Left ventricle myocardium inferior (tissue), 1 donor: ENCODE measurements at regions not wholly inside any gene's neighbourhood (a gene's known extent, or its start where the extent isn't known, plus 50 kb on each side); places are given as distances from the start of the nearest gene placed in this dataset.
A peak's percentile ranks its signal among the peaks of the same experiment; 100 is the strongest.

Experiments
- DNase-seq: peaks from one replicate; pipeline ENCODE4 v3.0.0-alpha.2; 2020
- H3K27ac ChIP-seq: fragments of 200-600 bp; replicated peaks from 2 replicates; pipeline ENCODE4 v1.8.0; 2021
- H3K27me3 ChIP-seq: fragments of 200-600 bp; 2 replicates; pipeline ENCODE4 v1.8.0; 2021; ENCODE audit warnings: low read depth
- H3K36me3 ChIP-seq: fragments of 200-600 bp; 2 replicates; pipeline ENCODE4 v1.8.0; 2021
- H3K4me1 ChIP-seq: fragments of 200-600 bp; 2 replicates; pipeline ENCODE4 v1.8.0; 2021
- H3K4me3 ChIP-seq: fragments of 200-600 bp; 2 replicates; pipeline ENCODE4 v1.8.0; 2021; ENCODE audit warnings: mild to moderate bottlenecking, moderate library complexity
- H3K9me3 ChIP-seq: fragments of 200-600 bp; replicated peaks from 2 replicates; pipeline ENCODE4 v1.8.0; 2021
- intact Hi-C: fragments of 100-400 bp; cut with micrococcal nuclease; formaldehyde crosslinking; loops from one replicate; pipeline ENCODE4 v1.11.0; 2022
- TF ChIP-seq, protein P1 (sequence below): fragments of 200-600 bp; IDR thresholded peaks from 2 replicates; pipeline ENCODE4 v1.8.0; 2021; ENCODE audit warnings: antibody characterized with exemption, mild to moderate bottlenecking, borderline replicate concordance
- donor health status: DM: no; HTN: yes; CAD: no; lungs with severe emphysema.

- Histone ChIP-seq H3K9me3 (no peaks in the 10 kb centered on the region), H3K27me3 (no peaks in the 10 kb centered on the region), H3K36me3 (no peaks in the 10 kb centered on the region), H3K27ac (peak overlapping the region; percentile 22), H3K4me3 (no peak overlapping the region), H3K4me1 (peaks cover 34% of the 10 kb centered on the region)
- TF ChIP-seq, protein P1, sequence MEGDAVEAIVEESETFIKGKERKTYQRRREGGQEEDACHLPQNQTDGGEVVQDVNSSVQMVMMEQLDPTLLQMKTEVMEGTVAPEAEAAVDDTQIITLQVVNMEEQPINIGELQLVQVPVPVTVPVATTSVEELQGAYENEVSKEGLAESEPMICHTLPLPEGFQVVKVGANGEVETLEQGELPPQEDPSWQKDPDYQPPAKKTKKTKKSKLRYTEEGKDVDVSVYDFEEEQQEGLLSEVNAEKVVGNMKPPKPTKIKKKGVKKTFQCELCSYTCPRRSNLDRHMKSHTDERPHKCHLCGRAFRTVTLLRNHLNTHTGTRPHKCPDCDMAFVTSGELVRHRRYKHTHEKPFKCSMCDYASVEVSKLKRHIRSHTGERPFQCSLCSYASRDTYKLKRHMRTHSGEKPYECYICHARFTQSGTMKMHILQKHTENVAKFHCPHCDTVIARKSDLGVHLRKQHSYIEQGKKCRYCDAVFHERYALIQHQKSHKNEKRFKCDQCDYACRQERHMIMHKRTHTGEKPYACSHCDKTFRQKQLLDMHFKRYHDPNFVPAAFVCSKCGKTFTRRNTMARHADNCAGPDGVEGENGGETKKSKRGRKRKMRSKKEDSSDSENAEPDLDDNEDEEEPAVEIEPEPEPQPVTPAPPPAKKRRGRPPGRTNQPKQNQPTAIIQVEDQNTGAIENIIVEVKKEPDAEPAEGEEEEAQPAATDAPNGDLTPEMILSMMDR, result no peak
- intact Hi-C loops, result no loop called here
- no peak for DNase-seq
Observed at GRCh38 chr6:22072949-22073348, 223.9 kb downstream of the PRL start.

- TF ChIP-seq, protein P1, result no peak
- intact Hi-C loops, result no loop called here
- Histone ChIP-seq H3K27ac (no peak overlapping the region), H3K4me3 (no peak overlapping the region), H3K9me3 (no peaks in the 10 kb centered on the region), H3K4me1 (peaks cover 33% of the 10 kb centered on the region), H3K36me3 (no peaks in the 10 kb centered on the region), H3K27me3 (no peaks in the 10 kb centered on the region)
- DNase-seq, result no peak
Observed at GRCh38 chr6:22073516-22074198, 223.2 kb downstream of the PRL start.

DNA sequence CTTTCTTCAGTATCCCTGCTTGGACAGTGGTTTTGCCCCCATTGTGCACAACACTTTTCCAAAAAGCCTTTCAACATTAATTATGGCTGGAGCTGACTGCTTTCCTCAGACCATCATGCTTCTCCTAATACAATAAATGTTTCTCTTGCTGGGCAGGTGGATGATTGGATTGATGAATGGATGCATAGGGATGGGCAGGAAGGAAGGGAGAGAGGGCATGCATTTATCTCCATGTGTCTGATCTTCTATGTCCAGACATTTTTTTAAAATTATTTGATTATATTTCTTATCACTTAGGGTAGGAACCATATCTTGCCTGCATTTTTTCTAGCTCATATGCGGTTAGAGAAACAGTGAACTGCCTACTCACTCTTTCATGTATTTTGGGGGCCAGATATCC lies 218.5 kb downstream of the PRL start:
- Histone ChIP-seq H3K9me3 (no peaks in the 10 kb centered on the region), H3K36me3 (no peaks in the 10 kb centered on the region), H3K4me3 (no peak overlapping the region), H3K4me1 (peaks cover 3% of the 10 kb centered on the region), H3K27ac (no peak overlapping the region), H3K27me3 (no peaks in the 10 kb centered on the region)
- TF ChIP-seq, protein P1, result no peak
- DNase-seq, result no peak
- intact Hi-C loops, result no loop called here

- Histone ChIP-seq H3K27ac (peak overlapping the region; percentile 23), H3K4me3 (no peak overlapping the region), H3K36me3 (no peaks in the 10 kb centered on the region), H3K4me1 (peaks cover 3% of the 10 kb centered on the region), H3K9me3 (no peaks in the 10 kb centered on the region), H3K27me3 (no peaks in the 10 kb centered on the region)
- TF ChIP-seq, protein P1, result no peak
- intact Hi-C loops, result no loop called here
- no peak for DNase-seq
Observed at GRCh38 chr6:22078802-22079545, 217.9 kb downstream of the PRL start.

DNA sequence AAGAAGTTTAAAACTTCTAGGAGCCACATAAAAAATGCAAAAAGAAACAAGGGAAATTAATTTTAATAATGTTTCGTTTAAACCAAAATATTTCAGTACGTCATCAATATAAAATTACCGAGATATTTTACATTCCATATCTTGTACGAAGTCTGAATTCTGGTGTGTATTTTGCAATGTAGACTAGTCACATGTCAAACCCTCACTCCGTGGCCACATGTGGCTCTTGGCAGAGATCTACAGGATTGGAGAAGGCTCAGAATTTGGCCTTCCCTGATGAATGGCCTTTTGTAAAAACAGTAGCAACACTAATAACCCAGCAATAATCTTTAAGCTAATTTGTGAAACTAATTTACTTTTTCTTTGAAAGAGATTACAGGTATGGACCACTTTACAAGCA lies 217.1 kb downstream of the PRL start:
- TF ChIP-seq, protein P1, result no peak
- peaks cover 3% of the 10 kb centered on the region for H3K4me1 ChIP-seq
- DNase-seq, result no peak
- H3K27me3 ChIP-seq, result no peaks in the 10 kb centered on the region
- no peaks in the 10 kb centered on the region for H3K36me3 ChIP-seq
- intact Hi-C loops, result loop anchor here (5.0 kb wide), 1 partner anchor 97 kb away; no protein-coding TSS in a partner anchor
- no peak overlapping the region for H3K4me3 ChIP-seq
- no peaks in the 10 kb centered on the region for H3K9me3 ChIP-seq
- peak overlapping the region; percentile 23 for H3K27ac ChIP-seq
